Limb (tissue), 2 donors: ENCODE measurements at regions not wholly inside any gene's neighbourhood (a gene's known extent, or its start where the extent isn't known, plus 50 kb on each side); places are given as distances from the start of the nearest gene placed in this dataset.
"Not testable (repeated sequence)": the region's sequence is repeated elsewhere in the genome, so short reads cannot be mapped to it uniquely, and the experiment has no call there.

Experiments
- DNase-seq, 2 donors: peaks; one replicate each; pipeline ENCODE4 v3.0.0-alpha.2; 2016; ENCODE audit errors: extremely low spot score in 2 of 2

DNA sequence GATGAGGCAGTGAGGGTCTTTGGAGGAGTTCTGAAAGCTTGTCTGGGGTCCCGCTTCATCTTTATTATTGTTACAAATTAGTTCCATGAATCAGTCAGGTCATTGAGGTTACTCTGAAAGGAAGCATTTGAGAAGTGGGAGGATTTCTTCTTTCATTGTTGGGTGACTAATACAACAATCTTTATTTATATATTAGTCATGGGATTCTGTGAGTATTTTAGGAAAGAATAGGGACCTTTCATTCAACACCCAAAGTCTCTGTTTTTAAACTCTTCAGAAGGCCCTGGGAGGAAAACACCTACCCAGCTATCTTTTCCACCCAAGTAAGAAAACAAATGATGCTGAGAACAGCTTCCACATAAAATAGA, 98.3 kb downstream of the SOD2 start:
- no peak for DNase-seq

DNA sequence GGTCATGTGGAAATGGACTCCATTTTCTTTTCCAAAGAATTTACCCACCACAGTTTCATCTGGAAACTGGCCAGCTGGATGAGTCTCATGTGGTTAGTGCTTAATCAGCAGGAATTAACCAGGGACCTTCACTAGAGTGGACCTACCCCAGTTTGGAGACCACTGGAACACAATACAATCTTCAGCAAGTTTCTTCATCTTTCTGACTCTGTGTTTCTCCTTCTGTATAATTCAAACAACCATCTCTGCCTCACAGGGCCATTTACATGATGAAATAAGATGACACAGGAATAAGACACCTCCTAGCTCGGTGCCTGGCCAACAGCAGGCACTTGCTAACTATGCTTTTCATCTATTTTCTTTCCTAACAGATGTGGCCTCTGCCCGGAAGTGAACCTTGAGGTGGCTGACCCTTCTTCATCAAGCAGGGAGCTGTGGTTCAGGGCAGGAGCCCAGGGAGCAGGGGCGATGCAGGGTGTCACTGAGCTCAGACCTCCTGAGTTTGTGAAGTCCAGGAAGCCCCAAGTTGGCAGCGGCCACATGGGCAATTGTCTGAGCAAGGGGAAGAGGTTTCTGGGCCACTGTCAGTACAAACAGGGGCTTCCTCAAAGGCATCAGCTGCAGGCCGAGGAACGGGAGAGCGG, 98.8 kb downstream of the SOD2 start:
- no peak for DNase-seq

DNA sequence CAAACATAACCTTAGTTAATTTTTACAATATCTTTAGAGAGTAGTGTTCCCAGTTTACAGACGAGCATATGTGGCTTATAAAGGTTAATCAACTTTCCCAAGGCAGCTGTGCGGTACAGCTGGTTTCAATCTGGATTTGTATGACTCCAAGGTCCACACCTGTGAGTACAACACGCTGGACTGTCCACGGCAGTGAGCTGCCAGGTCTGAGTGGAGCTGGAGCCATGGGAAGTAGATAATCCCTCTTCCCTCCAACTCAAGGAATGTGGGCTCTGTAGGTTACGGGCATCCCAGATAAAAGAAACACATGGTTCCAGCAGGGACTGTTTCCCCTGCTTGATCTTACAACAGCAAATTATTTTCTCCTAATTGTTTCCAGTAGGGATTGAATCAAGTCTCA, 102.2 kb downstream of the SOD2 start:
- no peak for DNase-seq

- DNase-seq = no peak
Observed at GRCh38 chr6:159586684-159587083, 106.4 kb downstream of the SOD2 start.

- DNase-seq = no peak
Observed at GRCh38 chr6:159582736-159583135, 110.3 kb downstream of the SOD2 start.

DNA sequence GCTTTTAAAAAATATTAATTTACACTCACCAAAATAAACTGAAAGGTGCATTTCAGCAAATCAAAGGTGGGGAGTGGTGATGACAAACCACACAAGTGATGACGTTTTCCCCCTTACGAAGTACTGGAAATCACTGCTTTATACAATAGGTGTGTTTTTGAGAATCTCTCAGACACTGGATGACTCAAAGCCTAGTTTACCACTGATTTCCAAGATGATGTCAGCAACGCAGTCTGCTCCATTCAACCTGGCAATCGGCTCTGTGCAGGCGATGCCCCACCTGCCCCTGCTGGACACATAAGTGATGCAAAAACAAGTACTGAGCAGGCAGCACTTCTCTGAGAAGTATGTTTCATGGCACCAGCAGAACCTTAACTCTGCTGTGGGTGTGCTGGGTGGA, 114.4 kb downstream of the SOD2 start:
- DNase-seq = no peak

DNA sequence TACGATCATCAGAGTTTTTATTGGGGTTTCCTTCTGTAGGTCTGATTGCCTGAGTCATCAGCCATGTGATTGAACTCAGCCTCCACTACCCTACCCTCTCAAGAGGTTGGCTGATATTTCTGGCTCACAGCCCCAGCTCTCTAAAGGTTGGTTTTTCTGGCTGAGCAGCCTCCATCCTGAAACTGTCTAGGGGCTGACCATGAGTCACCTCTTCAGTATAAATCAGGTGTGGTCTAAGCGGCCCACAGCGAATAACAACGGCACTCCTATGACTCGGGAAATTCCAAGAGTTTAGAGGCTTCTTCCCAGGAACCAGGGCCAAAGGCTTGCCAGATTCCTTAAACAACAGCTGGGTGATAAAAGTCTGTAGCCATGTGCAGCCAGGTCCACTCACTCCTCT, 115.5 kb downstream of the SOD2 start:
- no peak for DNase-seq

DNA sequence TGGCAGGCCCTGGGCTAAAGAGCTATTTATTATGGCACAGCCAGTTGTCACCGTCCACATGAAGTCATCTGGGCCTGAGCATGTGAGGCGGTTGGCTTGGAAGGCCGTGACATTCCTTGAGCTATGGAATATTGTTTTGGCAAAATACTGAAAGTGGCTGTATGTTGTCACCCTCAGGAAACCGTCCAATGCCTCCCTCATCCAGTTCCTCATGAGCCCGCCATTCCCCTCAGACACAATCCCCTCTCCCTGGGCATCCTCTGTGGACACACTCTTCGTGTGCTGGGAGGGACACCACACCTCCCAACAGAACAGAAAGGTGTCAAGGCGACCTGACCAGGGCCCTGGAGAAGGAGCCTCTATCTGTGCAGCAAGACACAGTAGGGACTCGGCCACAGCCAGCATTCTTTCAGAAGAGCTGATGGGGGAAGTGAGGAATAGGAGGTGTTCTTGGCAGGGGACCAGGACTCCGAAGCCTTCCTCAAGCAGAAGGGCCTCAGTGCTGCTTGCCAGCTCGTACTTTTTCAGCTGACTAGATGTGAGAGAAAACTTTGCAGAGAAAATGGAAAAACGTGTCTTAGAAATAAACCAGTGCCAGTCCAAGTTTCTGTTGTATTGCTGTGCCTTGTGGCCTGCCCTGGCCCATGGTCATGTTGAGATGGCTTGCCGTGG, 120.5 kb downstream of the SOD2 start:
- DNase-seq = peak in 1 of 2 donors; percentile 43

DNA sequence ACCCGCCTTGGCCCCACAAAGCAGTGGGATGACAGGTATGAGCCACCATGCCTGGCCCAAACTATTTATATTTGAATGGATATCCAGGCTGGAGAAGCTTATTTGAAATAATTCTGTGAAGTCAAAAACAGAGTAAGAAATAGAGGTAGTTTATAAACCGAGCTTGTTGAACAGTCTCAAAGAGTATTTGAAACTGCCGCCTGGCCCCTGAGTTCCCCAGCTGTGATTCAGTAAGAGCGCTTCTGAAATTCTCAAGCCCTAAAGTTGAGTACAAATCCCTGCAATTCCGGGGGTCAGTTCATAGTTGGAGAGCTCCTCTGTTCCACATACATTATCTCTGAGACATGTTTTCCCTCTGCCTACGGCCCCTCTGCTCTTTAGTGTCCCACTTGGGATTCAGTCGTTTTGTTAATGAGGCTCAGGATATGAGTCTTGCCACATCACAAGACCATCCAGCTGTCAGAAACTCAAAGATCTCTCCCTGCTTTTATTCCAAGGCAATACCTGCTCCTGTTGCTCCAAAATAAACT, 127.8 kb downstream of the SOD2 start:
- no peak for DNase-seq

GRCh38 chr6:159564456-159564855, 128.6 kb downstream of the SOD2 start:
- no peak for DNase-seq

DNA sequence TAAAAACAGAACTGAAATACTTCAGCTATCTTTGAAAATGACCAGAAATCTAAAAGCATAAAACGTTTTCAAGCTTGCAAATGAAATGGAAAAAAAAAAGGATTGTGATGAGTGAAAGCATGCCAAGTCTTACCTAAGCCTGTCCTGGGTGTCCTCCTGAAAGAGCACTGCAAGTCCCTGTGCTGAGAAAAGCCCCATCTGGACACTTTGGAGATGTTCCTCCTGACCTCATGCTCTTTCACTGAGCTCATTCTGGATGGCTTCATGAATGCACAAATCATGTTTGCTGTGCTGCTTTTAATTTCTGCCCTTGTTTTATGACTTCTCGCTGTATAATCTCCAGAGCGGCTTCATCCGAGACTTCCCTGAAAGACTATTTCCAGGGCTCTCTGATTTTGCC, 136.0 kb downstream of the SOD2 start:
- no peak for DNase-seq

DNA sequence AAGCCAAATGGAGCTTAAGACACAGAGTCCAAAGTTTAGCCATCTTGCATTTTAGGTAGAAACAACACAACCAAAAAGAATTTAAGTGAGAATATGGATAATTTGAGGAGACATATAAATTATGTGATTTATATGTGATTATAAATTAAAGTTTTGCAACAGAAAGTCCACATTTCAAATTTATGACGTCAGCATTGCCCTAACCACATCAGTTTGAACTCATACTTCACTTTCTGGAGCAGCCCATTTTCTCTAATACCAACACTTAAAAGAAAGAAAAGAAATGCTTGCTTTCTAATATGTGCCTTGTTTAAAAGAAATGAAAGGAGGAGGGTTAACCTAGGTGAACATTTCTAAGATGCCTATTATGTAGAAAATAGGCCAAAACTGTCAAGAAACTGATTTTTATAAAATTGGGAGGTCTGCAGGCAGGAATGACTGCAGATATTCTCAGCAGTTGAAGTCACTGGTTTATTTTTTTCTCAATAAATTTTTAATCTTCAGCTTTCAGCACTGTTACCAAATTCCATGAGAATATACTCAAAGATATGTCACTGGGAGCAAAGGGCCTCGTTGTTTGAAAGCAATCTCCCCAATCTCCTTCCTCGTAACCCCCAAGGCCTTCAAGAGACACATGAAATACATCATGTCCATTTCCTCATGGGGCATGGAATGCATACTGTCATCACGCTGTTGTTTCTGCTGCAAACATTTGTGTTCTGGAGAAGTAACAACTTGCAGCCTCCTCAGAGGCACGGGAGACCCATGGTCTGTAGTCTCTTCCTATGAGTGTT, 137.8 kb downstream of the SOD2 start:
- no peak for DNase-seq

DNA sequence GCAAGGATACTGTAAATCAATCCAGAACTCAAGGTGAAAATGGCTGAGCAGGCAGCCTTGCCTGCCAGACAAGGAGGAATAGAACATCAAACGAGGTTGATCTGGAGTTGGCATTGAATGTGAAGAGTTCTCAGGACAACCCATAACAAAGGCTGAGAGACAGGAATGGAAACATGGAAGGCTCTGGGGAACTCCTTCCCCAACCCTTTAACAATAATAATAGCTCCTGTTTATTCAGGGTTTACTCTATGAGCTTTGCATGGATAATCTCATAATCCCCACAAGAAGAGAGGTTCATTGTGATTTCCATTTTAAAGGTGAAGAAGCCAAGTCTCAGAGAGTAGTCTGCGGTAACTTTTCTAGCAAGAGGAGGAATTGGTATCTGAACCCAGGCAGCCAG, 151.7 kb downstream of the SOD2 start:
- DNase-seq = no peak

DNA sequence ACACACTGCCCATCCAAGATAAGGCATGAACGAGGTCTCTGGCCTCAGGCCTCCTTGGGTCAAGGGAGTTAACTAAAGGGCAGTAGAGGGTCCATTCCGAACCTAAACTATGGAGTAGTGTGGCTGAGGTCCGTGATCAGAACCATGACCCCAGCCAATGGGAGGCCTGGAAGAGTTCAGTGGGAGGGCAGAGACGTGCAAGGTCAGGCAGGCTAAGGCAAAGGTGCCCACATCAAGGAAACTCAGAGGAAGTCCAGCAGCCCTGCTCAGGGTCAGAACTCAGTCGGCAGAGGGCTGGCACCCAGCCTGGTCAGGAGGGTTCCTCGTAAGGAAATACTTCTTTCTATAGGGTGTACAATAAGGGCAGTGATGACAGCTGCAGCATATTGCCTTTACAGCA, 152.2 kb downstream of the SOD2 start:
- DNase-seq = no peak

GRCh38 chr6:159540152-159540551, 152.9 kb downstream of the SOD2 start:
- DNase-seq = no peak

GRCh38 chr6:159538031-159538430, 155.0 kb downstream of the SOD2 start:
- DNase-seq = not testable (repeated sequence)

DNA sequence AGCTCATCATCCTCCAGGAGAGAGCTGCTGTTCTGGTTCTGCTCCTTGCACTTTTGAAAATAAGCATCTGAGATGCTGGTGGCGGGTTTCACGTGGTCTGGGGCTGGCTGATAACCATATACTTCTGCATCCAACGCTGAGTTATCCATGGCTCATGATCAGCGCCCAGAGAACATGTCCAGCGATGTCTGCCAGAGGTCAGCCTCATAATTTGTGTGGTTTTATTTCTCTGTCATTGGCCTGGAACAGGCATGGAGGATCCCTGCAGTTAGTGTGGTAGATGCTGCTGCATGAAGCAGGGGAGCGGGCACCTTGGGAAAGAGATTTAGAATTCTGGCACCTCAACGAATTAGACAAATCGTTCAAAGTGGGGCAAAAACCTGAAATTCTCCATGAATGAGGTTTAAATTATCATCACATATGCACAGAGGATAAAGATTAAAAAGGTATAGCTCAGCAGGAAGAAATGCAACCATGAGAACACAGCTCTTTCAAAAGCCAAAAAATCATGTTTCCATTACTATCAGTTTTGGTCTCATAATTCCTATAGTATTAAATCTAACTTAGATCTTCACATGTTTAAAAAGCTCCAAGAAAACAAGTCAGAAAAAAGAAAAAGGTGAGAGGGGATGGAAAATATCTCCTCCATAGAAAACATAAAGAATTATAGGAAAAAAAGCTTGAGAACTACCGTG, 157.2 kb downstream of the SOD2 start:
- DNase-seq = no peak

GRCh38 chr6:159533568-159533967, 159.5 kb downstream of the SOD2 start:
- peak in 1 of 2 donors; percentile 39 for DNase-seq

GRCh38 chr6:159533016-159533415, 160.0 kb downstream of the SOD2 start:
- DNase-seq = no peak

DNA sequence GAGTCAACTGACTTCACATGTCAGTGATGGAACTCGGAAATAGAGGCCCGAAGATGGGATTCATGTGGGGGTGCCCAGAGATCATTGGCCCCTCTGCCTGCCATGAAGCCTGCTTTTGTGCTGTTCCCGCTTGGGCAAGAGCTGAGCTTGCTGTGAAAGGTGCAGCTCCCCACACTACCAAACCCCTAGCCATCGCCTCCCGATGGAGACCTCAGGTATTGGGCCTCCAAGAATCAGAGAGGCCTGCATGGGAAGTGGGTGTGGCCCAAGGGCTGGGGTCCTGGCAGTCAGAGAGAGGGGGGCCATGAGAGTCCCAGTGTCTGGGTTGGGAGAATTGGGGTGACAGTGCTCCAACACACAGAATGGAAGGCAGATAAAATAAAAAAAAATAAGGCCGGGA, 160.9 kb downstream of the SOD2 start:
- no peak for DNase-seq

GRCh38 chr6:159529934-159530333, 163.1 kb downstream of the SOD2 start:
- peak in 1 of 2 donors; percentile 69 for DNase-seq

DNA sequence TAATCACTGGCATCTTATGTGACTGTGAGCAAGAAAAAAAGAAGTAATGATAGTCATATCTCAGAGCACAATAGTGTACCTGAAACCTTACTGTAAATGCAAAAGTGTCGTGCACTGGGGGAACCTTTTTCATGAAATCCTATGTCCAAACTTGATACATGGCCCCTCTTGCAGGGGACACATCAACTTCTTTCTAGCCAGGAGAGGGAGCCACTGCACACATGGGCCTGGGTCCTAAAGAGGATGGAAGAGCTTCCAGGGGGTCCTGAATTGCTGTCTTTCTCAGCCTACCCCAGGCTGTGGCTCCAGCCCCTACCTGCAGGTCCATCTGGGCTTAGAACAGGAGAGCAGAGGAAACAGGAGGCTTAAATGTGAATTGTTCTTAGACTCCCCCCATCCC, 165.7 kb downstream of the SOD2 start:
- no peak for DNase-seq
